CD4-positive, alpha-beta memory T cell (primary cell): ENCODE measurements at regions not wholly inside any gene's neighbourhood (a gene's known extent, or its start where the extent isn't known, plus 50 kb on each side); places are given as distances from the start of the nearest gene placed in this dataset.

Experiments
- CTCF ChIA-PET: fragments of 350-600 bp; sonication (Branson Sonifier 250); formaldehyde crosslinking; loops from one replicate; lab custom pipeline; 2021; ENCODE audit warnings: inconsistent platforms; ENCODE audit not compliant: partially characterized antibody; lab: Charles Lee
- POLR2A ChIA-PET: fragments of 350-600 bp; sonication (Branson Sonifier 250); formaldehyde crosslinking; loops from one replicate; lab custom pipeline; 2021; ENCODE audit not compliant: partially characterized antibody; lab: Charles Lee
- DNase-seq, 5 donors: peaks; one replicate each; pipeline versions ENCODE4 v3.0.0 to v3.0.0-alpha.2; 2020 to 2022; ENCODE audit warnings: mixed read lengths in 1 of 5
- H3K27ac ChIP-seq: one replicate; pipeline ENCODE4 v1.7.0; 2013; ENCODE audit warnings: low read depth, low read length
- H3K27me3 ChIP-seq: 2 replicates; pipeline ENCODE4 v1.7.0; 2013; ENCODE audit warnings: mild to moderate bottlenecking, low read length, moderate library complexity; ENCODE audit not compliant: insufficient read depth
- H3K36me3 ChIP-seq: 2 replicates; pipeline ENCODE4 v1.7.0; 2013; ENCODE audit warnings: mild to moderate bottlenecking, low read length, moderate library complexity; ENCODE audit not compliant: insufficient read depth
- H3K4me1 ChIP-seq: 2 replicates; pipeline ENCODE4 v1.7.0; 2013; ENCODE audit warnings: mild to moderate bottlenecking, low read length, moderate library complexity; ENCODE audit not compliant: insufficient read depth
- H3K4me3 ChIP-seq, 2 donors: one replicate each; pipeline ENCODE4 v1.7.0; 2013; ENCODE audit warnings: low read length in 2 of 2, mild to moderate bottlenecking in 1 of 2
- H3K9me3 ChIP-seq, 2 donors: one replicate each; pipeline ENCODE4 v1.7.0; 2013; ENCODE audit warnings: low read length in 2 of 2, control low read depth in 1 of 2; ENCODE audit not compliant: control insufficient read depth in 1 of 2
- H3K27ac Mint-ChIP-seq, 7 donors: one replicate each; pipeline ENCODE4 v1.8.0; 2020 to 2021; ENCODE audit warnings: mixed read lengths in 7 of 7, mild to moderate bottlenecking in 6 of 7, inconsistent platforms in 3 of 7, moderate library complexity in 3 of 7
- H3K27me3 Mint-ChIP-seq, 2 donors: one replicate each; pipeline ENCODE4 v1.8.0; 2020 to 2021; ENCODE audit warnings: mixed read lengths in 2 of 2
- H3K36me3 Mint-ChIP-seq, 2 donors: one replicate each; pipeline ENCODE4 v1.8.0; 2020 to 2021; ENCODE audit warnings: mixed read lengths in 2 of 2, inconsistent platforms in 1 of 2, mild to moderate bottlenecking in 1 of 2
- H3K4me1 Mint-ChIP-seq, 4 donors: one replicate each; pipeline ENCODE4 v1.8.0; 2020 to 2021; ENCODE audit warnings: mixed read lengths in 4 of 4, mild to moderate bottlenecking in 1 of 4
- H3K4me3 Mint-ChIP-seq, 8 donors: one replicate each; pipeline ENCODE4 v1.8.0; 2020 to 2021; ENCODE audit warnings: mixed read lengths in 8 of 8, mild to moderate bottlenecking in 7 of 8, moderate library complexity in 6 of 8, inconsistent platforms in 3 of 8
- H3K9me3 Mint-ChIP-seq, 8 donors: one replicate each; pipeline ENCODE4 v1.8.0; 2020 to 2021; ENCODE audit warnings: mixed read lengths in 8 of 8, mild to moderate bottlenecking in 5 of 8, inconsistent platforms in 3 of 8, moderate library complexity in 1 of 8
- intact Hi-C: fragments of 100-400 bp; cut with micrococcal nuclease; formaldehyde crosslinking; loops from one replicate; pipeline ENCODE4 v1.15.1; 2023

- H3K27me3 ChIP-seq: no peaks in the 10 kb centered on the region
- intact Hi-C loops: no loop called here
- no peak overlapping the region for H3K4me3 ChIP-seq
- no peak for DNase-seq
- H3K9me3 Mint-ChIP-seq: peaks cover 0 to 6% (median under 1%) of the 10 kb centered on the region in 8 donors
- no peaks in the 10 kb centered on the region for H3K4me1 Mint-ChIP-seq
- ChIA-PET CTCF (no interaction called here), POLR2A (no interaction called here)
- H3K4me3 Mint-ChIP-seq: no peak overlapping the region
- H3K36me3 Mint-ChIP-seq: no peaks in the 10 kb centered on the region
- H3K9me3 ChIP-seq: no peaks in the 10 kb centered on the region
- H3K36me3 ChIP-seq: no peaks in the 10 kb centered on the region
- H3K27me3 Mint-ChIP-seq: no peaks in the 10 kb centered on the region
- no peak overlapping the region for H3K27ac ChIP-seq
- no peak overlapping the region for H3K27ac Mint-ChIP-seq
- H3K4me1 ChIP-seq: no peaks in the 10 kb centered on the region
These were observed 320.1 kb downstream of the DEPDC1B start for GRCh38 chr5:60379907-60380306.

- no peaks in the 10 kb centered on the region for H3K4me1 ChIP-seq
- ChIA-PET POLR2A (no interaction called here), CTCF (no interaction called here)
- Mint-ChIP-seq H3K27me3 (no peaks in the 10 kb centered on the region), H3K36me3 (no peaks in the 10 kb centered on the region), H3K4me1 (no peaks in the 10 kb centered on the region), H3K4me3 (no peak overlapping the region), H3K9me3 (peaks cover 0 to 7% (median 0%) of the 10 kb centered on the region in 8 donors), H3K27ac (no peak overlapping the region)
- DNase-seq: no peak
- no peak overlapping the region for H3K4me3 ChIP-seq
- H3K9me3 ChIP-seq: no peaks in the 10 kb centered on the region
- no peak overlapping the region for H3K27ac ChIP-seq
- H3K27me3 ChIP-seq: no peaks in the 10 kb centered on the region
- no peaks in the 10 kb centered on the region for H3K36me3 ChIP-seq
- intact Hi-C loops: no loop called here
These were observed 322.1 kb downstream of the DEPDC1B start for GRCh38 chr5:60377826-60378225.

- ChIA-PET CTCF (no interaction called here), POLR2A (no interaction called here)
- Mint-ChIP-seq H3K27me3 (no peaks in the 10 kb centered on the region), H3K9me3 (peaks cover 0 to 9% (median under 1%) of the 10 kb centered on the region in 8 donors), H3K36me3 (no peaks in the 10 kb centered on the region), H3K4me1 (no peaks in the 10 kb centered on the region), H3K4me3 (no peak overlapping the region), H3K27ac (no peak overlapping the region)
- Histone ChIP-seq H3K4me1 (no peaks in the 10 kb centered on the region), H3K36me3 (no peaks in the 10 kb centered on the region), H3K27me3 (no peaks in the 10 kb centered on the region), H3K4me3 (no peak overlapping the region), H3K9me3 (no peaks in the 10 kb centered on the region), H3K27ac (no peak overlapping the region)
- intact Hi-C loops: no loop called here
- DNase-seq: no peak
These were observed 323.1 kb downstream of the DEPDC1B start for GRCh38 chr5:60376860-60377259.

GRCh38 chr5:60374409-60374808 lies 325.6 kb downstream of the DEPDC1B start:
- Histone ChIP-seq H3K4me1 (no peaks in the 10 kb centered on the region), H3K27me3 (no peaks in the 10 kb centered on the region), H3K27ac (no peak overlapping the region), H3K36me3 (no peaks in the 10 kb centered on the region), H3K4me3 (no peak overlapping the region), H3K9me3 (no peaks in the 10 kb centered on the region)
- intact Hi-C loops: no loop called here
- Mint-ChIP-seq H3K4me3 (no peak overlapping the region), H3K9me3 (peaks cover 0 to 6% (median 2%) of the 10 kb centered on the region in 8 donors), H3K4me1 (no peaks in the 10 kb centered on the region), H3K27me3 (no peaks in the 10 kb centered on the region), H3K36me3 (no peaks in the 10 kb centered on the region), H3K27ac (no peak overlapping the region)
- no peak for DNase-seq
- ChIA-PET CTCF (no interaction called here), POLR2A (no interaction called here)

GRCh38 chr5:60372786-60373185 lies 327.2 kb downstream of the DEPDC1B start:
- Histone ChIP-seq H3K4me3 (no peak overlapping the region), H3K36me3 (no peaks in the 10 kb centered on the region), H3K4me1 (no peaks in the 10 kb centered on the region), H3K27me3 (no peaks in the 10 kb centered on the region), H3K27ac (no peak overlapping the region), H3K9me3 (no peaks in the 10 kb centered on the region)
- CTCF ChIA-PET: no interaction called here
- POLR2A ChIA-PET: no interaction called here
- intact Hi-C loops: no loop called here
- no peaks in the 10 kb centered on the region for H3K36me3 Mint-ChIP-seq
- H3K9me3 Mint-ChIP-seq: peaks cover 0 to 6% (median 1%) of the 10 kb centered on the region in 8 donors
- DNase-seq: no peak
- no peaks in the 10 kb centered on the region for H3K27me3 Mint-ChIP-seq
- H3K4me1 Mint-ChIP-seq: no peaks in the 10 kb centered on the region
- H3K4me3 Mint-ChIP-seq: no peak overlapping the region
- H3K27ac Mint-ChIP-seq: no peak overlapping the region

- Mint-ChIP-seq H3K27me3 (no peaks in the 10 kb centered on the region), H3K9me3 (peaks cover 0 to 4% (median 2%) of the 10 kb centered on the region in 8 donors), H3K4me3 (no peak overlapping the region), H3K27ac (no peak overlapping the region), H3K4me1 (no peaks in the 10 kb centered on the region), H3K36me3 (no peaks in the 10 kb centered on the region)
- Histone ChIP-seq H3K9me3 (no peaks in the 10 kb centered on the region), H3K27ac (no peak overlapping the region), H3K27me3 (no peaks in the 10 kb centered on the region), H3K4me3 (no peak overlapping the region), H3K4me1 (no peaks in the 10 kb centered on the region), H3K36me3 (no peaks in the 10 kb centered on the region)
- CTCF ChIA-PET: no interaction called here
- POLR2A ChIA-PET: no interaction called here
- intact Hi-C loops: no loop called here
- no peak for DNase-seq
These were observed 328.9 kb downstream of the DEPDC1B start for GRCh38 chr5:60371065-60371464.

- no peak overlapping the region for H3K4me3 ChIP-seq
- H3K27ac ChIP-seq: no peak overlapping the region
- ChIA-PET CTCF (no interaction called here), POLR2A (no interaction called here)
- peaks cover 0 to 4% (median 2%) of the 10 kb centered on the region in 8 donors for H3K9me3 Mint-ChIP-seq
- no peaks in the 10 kb centered on the region for H3K4me1 Mint-ChIP-seq
- DNase-seq: no peak
- no peaks in the 10 kb centered on the region for H3K4me1 ChIP-seq
- H3K9me3 ChIP-seq: no peaks in the 10 kb centered on the region
- H3K36me3 ChIP-seq: no peaks in the 10 kb centered on the region
- intact Hi-C loops: no loop called here
- no peak overlapping the region for H3K27ac Mint-ChIP-seq
- no peaks in the 10 kb centered on the region for H3K36me3 Mint-ChIP-seq
- H3K27me3 ChIP-seq: no peaks in the 10 kb centered on the region
- H3K27me3 Mint-ChIP-seq: no peaks in the 10 kb centered on the region
- no peak overlapping the region for H3K4me3 Mint-ChIP-seq
These were observed 329.5 kb downstream of the DEPDC1B start for GRCh38 chr5:60370508-60370907.

- H3K4me1 ChIP-seq: no peaks in the 10 kb centered on the region
- DNase-seq: no peak
- no peak overlapping the region for H3K4me3 ChIP-seq
- Mint-ChIP-seq H3K27me3 (no peaks in the 10 kb centered on the region), H3K9me3 (peaks cover 0 to 4% (median 2%) of the 10 kb centered on the region in 8 donors), H3K27ac (no peak overlapping the region), H3K36me3 (no peaks in the 10 kb centered on the region), H3K4me1 (no peaks in the 10 kb centered on the region), H3K4me3 (no peak overlapping the region)
- intact Hi-C loops: no loop called here
- no peaks in the 10 kb centered on the region for H3K36me3 ChIP-seq
- ChIA-PET POLR2A (no interaction called here), CTCF (no interaction called here)
- H3K27ac ChIP-seq: no peak overlapping the region
- H3K27me3 ChIP-seq: no peaks in the 10 kb centered on the region
- H3K9me3 ChIP-seq: no peaks in the 10 kb centered on the region
These were observed 330.6 kb downstream of the DEPDC1B start for GRCh38 chr5:60369391-60369790.
